HepG2 (cell line): ENCODE measurements at regions not wholly inside any gene's neighbourhood (a gene's known extent, or its start where the extent isn't known, plus 50 kb on each side); places are given as distances from the start of the nearest gene placed in this dataset.

Experiments
- ATAC-seq: fragments of 200-7000 bp; cut with Tn5 transposase; 3 replicates; pipeline ENCODE4 v1.9.1; 2020; ENCODE audit warnings: mild to moderate bottlenecking, moderate library complexity
- BruUV-seq: library from RNA; stranded (reverse); fragments of 400-500 nt; replicated peaks from 2 replicates; lab custom pipeline; 2021; lab: Mats Ljungman, UMichigan
- CTCF ChIA-PET: fragments of 300-600 bp; formaldehyde crosslinking; extraction: SDS; loops from one replicate; lab custom pipeline; 2021; ENCODE audit warnings: low total read pairs, inconsistent platforms, low intra/inter-chr PET ratio; lab: Yijun Ruan, JAX
- POLR2A ChIA-PET: fragments of 350-600 bp; sonication (Branson Sonifier 250); formaldehyde crosslinking; loops from one replicate; lab custom pipeline; 2020; ENCODE audit warnings: antibody characterized with exemption, inconsistent platforms; lab: Yijun Ruan, JAX
- DNase-seq: peaks from one replicate; pipeline ENCODE4 v3.0.0-alpha.2; 2015; ENCODE audit warnings: low spot score
- FAIRE-seq: peaks from 3 replicates; lab custom pipeline; 2011; peaks lifted over from hg19 to GRCh38; lab: Jason Lieb, UNC
- H2AFZ ChIP-seq: one replicate; pipeline ENCODE4 v1.6.1; 2011; ENCODE audit warnings: low read length, inconsistent platforms
- H3K27ac ChIP-seq: fragments of 300-600 bp; 3 replicates; pipeline ENCODE4 v1.8.0; 2011; ENCODE audit warnings: mixed run types, mild to moderate bottlenecking, mixed read lengths, low read length, inconsistent platforms; ENCODE audit not compliant: insufficient read depth; ENCODE audit errors: extremely low read length
- H3K27me3 ChIP-seq, 2 experiments: fragments of 200-600 bp in 1 of 2; 2 replicates in 1 of 2; 3 replicates in 1 of 2; pipeline versions ENCODE4 v1.6.0 to v1.8.0; 2011; ENCODE audit warnings: low read length in 2 of 2, mild to moderate bottlenecking in 2 of 2, moderate library complexity in 2 of 2, inconsistent platforms in 1 of 2; ENCODE audit not compliant: insufficient read depth in 2 of 2, control insufficient read depth in 1 of 2
- H3K36me3 ChIP-seq, 2 experiments: fragments of 200-600 bp in 1 of 2; replicated peaks in 1 of 2; 2 replicates in 1 of 2; 3 replicates in 1 of 2; pipeline versions ENCODE4 v1.5.1 to v1.8.0; 2011; ENCODE audit warnings: low read length in 2 of 2, inconsistent platforms in 1 of 2; ENCODE audit not compliant: insufficient read depth in 2 of 2, control insufficient read depth in 1 of 2
- H3K4me1 ChIP-seq: 2 replicates; pipeline ENCODE4 v1.5.1; 2012; ENCODE audit warnings: low read length, inconsistent platforms; ENCODE audit not compliant: insufficient read depth
- H3K4me2 ChIP-seq: 2 replicates; pipeline ENCODE4 v1.6.0; 2011; ENCODE audit warnings: low read depth, low read length, inconsistent platforms
- H3K4me3 ChIP-seq, 3 experiments: fragments of 200-600 bp in 1 of 3; sonication (generic), shearing (Covaris generic) in 1 of 3; replicated peaks in 1 of 3; 2 replicates each; pipeline ENCODE4 v1.5.1; 2011 to 2016; ENCODE audit warnings: low read length in 3 of 3, inconsistent platforms in 2 of 3, low read depth in 2 of 3, mild to moderate bottlenecking in 2 of 3, control low read depth in 1 of 3, mixed read lengths in 1 of 3; ENCODE audit not compliant: insufficient read depth in 1 of 3
- H3K79me2 ChIP-seq: one replicate; pipeline ENCODE4 v1.6.1; 2011; ENCODE audit warnings: low read length, inconsistent platforms; ENCODE audit not compliant: insufficient read depth
- H3K9ac ChIP-seq: 2 replicates; pipeline ENCODE4 v1.6.0; 2011; ENCODE audit warnings: mild to moderate bottlenecking, low read depth, low read length, inconsistent platforms; ENCODE audit not compliant: insufficient read depth
- H3K9me3 ChIP-seq: 2 replicates; pipeline ENCODE4 v1.5.1; 2012; ENCODE audit warnings: mild to moderate bottlenecking, low read length
- H4K20me1 ChIP-seq: 2 replicates; pipeline ENCODE4 v1.6.0; 2011; ENCODE audit warnings: inconsistent platforms, mild to moderate bottlenecking, low read length, moderate library complexity; ENCODE audit not compliant: insufficient read depth
- BATF2 ChIP-seq: sonication (generic); formaldehyde crosslinking; IDR thresholded peaks from 2 replicates; pipeline ENCODE4 v1.8.0; 2022; ENCODE audit warnings: mild to moderate bottlenecking, missing genetic modification reagents, moderate library complexity
- CBX5 ChIP-seq: sonication (generic); formaldehyde crosslinking; IDR thresholded peaks from 2 replicates; pipeline ENCODE4 v1.4.0; 2020; ENCODE audit warnings: missing genetic modification reagents, borderline replicate concordance
- CREB3 ChIP-seq: sonication (generic); formaldehyde crosslinking; IDR thresholded peaks from 2 replicates; pipeline ENCODE4 v1.5.0; 2020; ENCODE audit warnings: missing genetic modification reagents
- JDP2 ChIP-seq: sonication (generic); formaldehyde crosslinking; IDR thresholded peaks from 2 replicates; pipeline ENCODE4 v1.8.1; 2022; ENCODE audit warnings: missing genetic modification reagents, borderline replicate concordance
- KDM4B ChIP-seq: sonication (generic); formaldehyde crosslinking; IDR thresholded peaks from 2 replicates; pipeline ENCODE4 v1.4.0; 2020; ENCODE audit warnings: missing genetic modification reagents
- MED8 ChIP-seq: sonication (generic); formaldehyde crosslinking; IDR thresholded peaks from 2 replicates; pipeline ENCODE4 v1.8.1; 2023; ENCODE audit warnings: mild to moderate bottlenecking, missing genetic modification reagents; ENCODE audit not compliant: insufficient replicate concordance
- RBFOX2 ChIP-seq: fragments of 200-400 bp; formaldehyde crosslinking; IDR thresholded peaks from 2 replicates; pipeline ENCODE4 v1.6.1; 2017; ENCODE audit warnings: low read depth, mild to moderate bottlenecking, low read length
- SMAD3 ChIP-seq: sonication (generic); formaldehyde crosslinking; IDR thresholded peaks from 2 replicates; pipeline ENCODE4 v1.4.0; 2020; ENCODE audit warnings: missing genetic modification reagents
- STAG1 ChIP-seq: sonication (generic); formaldehyde crosslinking; IDR thresholded peaks from 2 replicates; pipeline ENCODE4 v1.4.0; 2020; ENCODE audit warnings: missing genetic modification reagents
- ZNF678 ChIP-seq: sonication (generic); formaldehyde crosslinking; IDR thresholded peaks from 2 replicates; pipeline ENCODE4 v1.4.0; 2020; ENCODE audit warnings: mild to moderate bottlenecking, missing genetic modification reagents
- ZNF691 ChIP-seq: sonication (generic); formaldehyde crosslinking; IDR thresholded peaks from 2 replicates; pipeline ENCODE4 v1.4.0; 2020; ENCODE audit warnings: missing genetic modification reagents, low read depth, mild to moderate bottlenecking, borderline replicate concordance
- WGBS: methylation state at CpG from one replicate; pipeline ENCODE4 v1.1.6; 2017; ENCODE audit warnings: low lambda C conversion rate; 5-methylcytosine and 5-hydroxymethylcytosine counted together
- in situ Hi-C: cut with HindIII; loops from 2 replicates; pipeline ENCODE4 v1.10.0; 2017; ENCODE audit warnings: low pct_unique_long_range_greater_than_20kb; ENCODE audit not compliant: extremely low pct_ligation_motif_present
- intact Hi-C: fragments of 100-400 bp; cut with micrococcal nuclease; formaldehyde crosslinking; loops from one replicate; pipeline ENCODE4 v1.10.0; 2022; ENCODE audit not compliant: unreplicated experiment
- TF ChIP-seq, protein P1 (sequence below), 2 experiments: fragments of 450-650 bp in 1 of 2; sonication (generic) in 1 of 2; formaldehyde crosslinking; IDR thresholded peaks; 2 replicates each; pipeline versions ENCODE4 v1.5.0 to v1.8.0; 2020 to 2022; ENCODE audit warnings: mild to moderate bottlenecking in 1 of 2, missing genetic modification reagents in 1 of 2

DNA sequence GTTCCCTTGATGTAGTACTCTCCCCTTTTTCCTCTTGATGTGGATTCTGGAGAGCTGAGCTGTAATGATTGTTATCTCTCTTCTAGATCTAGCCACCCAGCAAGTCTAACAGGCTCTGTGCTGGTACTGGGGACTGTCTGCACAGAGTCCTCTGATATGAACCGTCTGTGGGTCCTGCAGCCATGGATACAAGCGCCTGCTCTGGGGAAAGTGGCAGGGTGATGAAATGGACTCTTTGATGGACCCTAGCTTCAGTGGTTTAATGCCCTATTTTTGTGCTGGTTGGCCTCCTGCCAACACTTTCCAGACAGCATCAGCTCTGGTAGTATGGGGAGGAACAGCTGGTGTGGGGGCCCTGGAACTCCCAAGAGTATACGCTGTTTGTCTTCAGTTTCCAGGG, 216.3 kb downstream of the ADGRG6 start:
- H3K4me2 ChIP-seq, result no peak overlapping the region
- H4K20me1 ChIP-seq, result no peaks in the 10 kb centered on the region
- H3K9me3 ChIP-seq, result no peaks in the 10 kb centered on the region
- no peak overlapping the region for H3K9ac ChIP-seq
- no peak overlapping the region for H3K4me3 ChIP-seq
- in situ Hi-C loops, result no loop called here
- H2AFZ ChIP-seq, result no peak overlapping the region
- CTCF ChIA-PET, result no interaction called here
- H3K4me1 ChIP-seq, result no peaks in the 10 kb centered on the region
- H3K36me3 ChIP-seq, result no peaks in the 10 kb centered on the region
- no peaks in the 10 kb centered on the region for H3K79me2 ChIP-seq
- POLR2A ChIA-PET, result no interaction called here
- no peak for FAIRE-seq
- no peak for TF ChIP-seq CBX5 (CRISPR knock-in tag)
- TF ChIP-seq, protein P1, sequence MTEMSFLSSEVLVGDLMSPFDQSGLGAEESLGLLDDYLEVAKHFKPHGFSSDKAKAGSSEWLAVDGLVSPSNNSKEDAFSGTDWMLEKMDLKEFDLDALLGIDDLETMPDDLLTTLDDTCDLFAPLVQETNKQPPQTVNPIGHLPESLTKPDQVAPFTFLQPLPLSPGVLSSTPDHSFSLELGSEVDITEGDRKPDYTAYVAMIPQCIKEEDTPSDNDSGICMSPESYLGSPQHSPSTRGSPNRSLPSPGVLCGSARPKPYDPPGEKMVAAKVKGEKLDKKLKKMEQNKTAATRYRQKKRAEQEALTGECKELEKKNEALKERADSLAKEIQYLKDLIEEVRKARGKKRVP (CRISPR knock-in tag; IDR thresholded peaks at IDR 0.05), result no peak
- TF ChIP-seq ZNF678 (CRISPR knock-in tag), result no peak
- 22% methylated on average over 3 of the region's 3 CpGs for WGBS
- ATAC-seq, result peak; percentile 31; the same call in 1 of the 3 replicates
- no peak overlapping the region for H3K27ac ChIP-seq
- no TSS peak for BruUV-seq
- intact Hi-C loops, result no loop called here
- DNase-seq, result no peak
- peaks cover 0 to 20% of the 10 kb centered on the region in 2 experiments; a peak in 1 of 5 replicates for H3K27me3 ChIP-seq

DNA sequence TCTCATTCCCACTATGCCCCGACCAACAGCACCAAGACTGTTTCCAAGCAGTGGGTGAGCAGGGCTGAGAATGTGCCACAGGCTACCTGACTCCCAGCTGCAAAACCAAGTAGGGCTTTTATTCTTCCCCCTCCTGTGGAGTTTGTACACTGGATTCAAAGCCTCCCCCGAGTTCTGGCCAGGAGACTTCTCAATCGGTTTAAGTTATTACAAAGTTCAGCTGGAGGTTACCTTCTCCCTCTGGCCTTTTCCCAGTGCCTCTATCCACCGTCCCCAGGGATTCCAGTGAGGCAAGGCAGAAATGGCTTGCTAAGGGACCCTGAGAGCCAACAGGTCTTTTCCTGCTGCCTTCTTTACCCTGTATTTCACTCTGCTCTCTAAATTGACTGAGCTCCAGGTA, 217.0 kb downstream of the ADGRG6 start:
- Histone ChIP-seq H3K4me2 (no peak overlapping the region), H4K20me1 (no peaks in the 10 kb centered on the region), H3K4me1 (no peaks in the 10 kb centered on the region), H2AFZ (no peak overlapping the region), H3K36me3 (no peaks in the 10 kb centered on the region), H3K79me2 (no peaks in the 10 kb centered on the region), H3K9ac (no peak overlapping the region), H3K27me3 (peaks cover 0 to 20% of the 10 kb centered on the region in 2 experiments; a peak in 1 of 5 replicates), H3K27ac (no peak overlapping the region), H3K9me3 (no peaks in the 10 kb centered on the region), H3K4me3 (no peak overlapping the region)
- intact Hi-C loops, result no loop called here
- BruUV-seq, result no TSS peak
- DNase-seq (no peak), FAIRE-seq (no peak), ATAC-seq (no peak)
- POLR2A ChIA-PET, result no interaction called here
- CTCF ChIA-PET, result no interaction called here
- 0% methylated on average over 4 of the region's 4 CpGs for WGBS
- no peak for TF ChIP-seq JDP2 (CRISPR knock-in tag)
- no peak for TF ChIP-seq RBFOX2
- TF ChIP-seq SMAD3, result no peak
- TF ChIP-seq CREB3 (CRISPR knock-in tag), result no peak
- no peak for TF ChIP-seq KDM4B
- TF ChIP-seq STAG1, result no peak
- no peak for TF ChIP-seq ZNF678 (CRISPR knock-in tag)
- TF ChIP-seq BATF2 (CRISPR knock-in tag), result no peak
- no peak for TF ChIP-seq MED8 (CRISPR knock-in tag)
- no peak for TF ChIP-seq ZNF691 (CRISPR knock-in tag)
- in situ Hi-C loops, result no loop called here
